Fibroblast of peridontal ligament (primary cell): ENCODE measurements at regions not wholly inside any gene's neighbourhood (a gene's known extent, or its start where the extent isn't known, plus 50 kb on each side); places are given as distances from the start of the nearest gene placed in this dataset.

Experiments used
- DNase-seq: peaks from one replicate; pipeline ENCODE4 v3.0.0-alpha.2; 2010; ENCODE audit errors: extremely low read depth

GRCh38 chr5:173764332-173765028 is 123.7 kb upstream of the CPEB4 start:
- DNase-seq, result peak; percentile 93

GRCh38 chr5:173765029-173765644 is 123.0 kb upstream of the CPEB4 start:
- no peak for DNase-seq

DNA sequence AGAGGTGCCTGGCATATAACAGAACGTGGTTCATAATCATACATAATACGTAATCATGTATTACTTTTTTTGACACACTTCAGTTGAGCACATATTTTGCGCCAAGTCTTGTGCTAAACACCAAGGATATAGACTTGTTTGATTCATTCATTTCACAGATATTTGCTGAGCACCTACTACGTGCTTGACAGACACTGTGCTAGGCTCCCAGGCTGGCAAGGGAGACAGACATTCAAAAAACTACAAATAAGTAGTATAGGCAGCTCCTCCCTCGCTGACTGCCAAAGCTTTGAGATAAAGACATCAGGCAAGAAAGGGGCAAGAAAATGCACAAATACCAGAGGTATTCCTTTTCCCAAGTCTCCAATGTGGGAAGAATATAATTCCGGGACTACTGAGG is 122.5 kb upstream of the CPEB4 start:
- no peak for DNase-seq

DNA sequence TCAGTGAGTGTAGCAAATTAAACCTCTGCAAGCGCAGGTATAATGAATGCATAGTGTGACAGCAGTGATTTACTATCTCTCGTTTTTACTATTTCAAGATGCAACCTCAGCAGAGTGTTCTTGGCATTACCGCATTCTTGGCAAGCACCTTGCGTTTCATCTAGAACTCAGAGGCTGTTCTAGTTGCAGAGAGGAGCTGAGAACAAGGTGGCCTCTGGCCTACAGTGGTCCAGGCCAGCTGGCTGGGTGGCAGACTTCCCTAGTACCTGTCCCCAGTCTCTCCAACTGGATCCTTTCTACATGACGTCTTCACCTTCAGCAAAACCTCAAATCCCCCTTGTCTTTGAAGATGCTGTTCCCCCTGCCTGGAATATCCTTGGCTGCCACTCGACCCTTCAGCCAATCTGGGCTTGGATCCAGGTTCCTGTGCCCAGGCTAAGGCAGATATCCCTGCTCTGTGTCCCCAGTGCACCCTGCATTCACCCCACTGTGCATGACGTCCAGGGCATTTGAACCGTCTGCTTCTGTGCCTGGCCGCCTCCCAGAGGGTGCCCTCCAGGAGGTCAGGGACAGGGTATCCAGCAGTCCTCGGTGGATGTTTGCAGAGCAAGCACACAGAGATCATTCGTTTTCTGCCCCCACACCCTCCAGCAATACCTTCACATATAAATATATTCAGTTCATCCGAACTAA is 120.4 kb upstream of the CPEB4 start:
- no peak for DNase-seq

- no peak for DNase-seq
Observed at GRCh38 chr5:173768267-173768806, 119.8 kb upstream of the CPEB4 start.

- no peak for DNase-seq
Observed at GRCh38 chr5:173768891-173769290, 119.3 kb upstream of the CPEB4 start.

- DNase-seq, result no peak
Observed at GRCh38 chr5:173770637-173771036, 117.5 kb upstream of the CPEB4 start.

DNA sequence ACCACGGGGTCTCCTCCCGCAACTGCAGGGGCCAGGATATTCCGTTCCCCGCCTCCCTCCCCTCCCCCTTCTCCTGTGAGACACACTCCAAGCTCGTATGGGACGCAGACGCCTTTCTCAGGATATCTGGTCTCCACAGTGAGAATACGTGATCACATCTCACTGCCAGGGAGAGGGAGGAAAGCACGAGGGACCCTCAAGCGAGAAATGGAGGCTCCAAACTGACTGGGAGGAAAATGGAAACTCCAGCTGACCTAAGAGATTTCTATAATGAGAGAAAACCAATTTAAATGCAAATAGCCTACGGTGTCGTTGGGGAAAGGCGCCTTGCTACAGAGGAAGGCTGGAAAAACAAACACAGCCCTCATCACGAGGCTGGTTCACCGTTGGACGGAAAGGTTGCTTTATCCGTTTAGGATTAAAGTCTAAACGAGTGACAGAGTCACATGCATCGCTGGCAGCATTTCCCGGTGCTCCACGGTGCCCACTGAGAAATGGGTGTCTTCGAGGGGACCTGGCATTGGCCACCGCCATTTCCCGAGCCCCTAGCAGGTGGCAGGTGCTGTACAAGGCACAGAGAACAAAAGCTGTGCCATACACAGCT is 116.9 kb upstream of the CPEB4 start:
- no peak for DNase-seq

GRCh38 chr5:173771725-173772383 is 116.3 kb upstream of the CPEB4 start:
- DNase-seq, result no peak

DNA sequence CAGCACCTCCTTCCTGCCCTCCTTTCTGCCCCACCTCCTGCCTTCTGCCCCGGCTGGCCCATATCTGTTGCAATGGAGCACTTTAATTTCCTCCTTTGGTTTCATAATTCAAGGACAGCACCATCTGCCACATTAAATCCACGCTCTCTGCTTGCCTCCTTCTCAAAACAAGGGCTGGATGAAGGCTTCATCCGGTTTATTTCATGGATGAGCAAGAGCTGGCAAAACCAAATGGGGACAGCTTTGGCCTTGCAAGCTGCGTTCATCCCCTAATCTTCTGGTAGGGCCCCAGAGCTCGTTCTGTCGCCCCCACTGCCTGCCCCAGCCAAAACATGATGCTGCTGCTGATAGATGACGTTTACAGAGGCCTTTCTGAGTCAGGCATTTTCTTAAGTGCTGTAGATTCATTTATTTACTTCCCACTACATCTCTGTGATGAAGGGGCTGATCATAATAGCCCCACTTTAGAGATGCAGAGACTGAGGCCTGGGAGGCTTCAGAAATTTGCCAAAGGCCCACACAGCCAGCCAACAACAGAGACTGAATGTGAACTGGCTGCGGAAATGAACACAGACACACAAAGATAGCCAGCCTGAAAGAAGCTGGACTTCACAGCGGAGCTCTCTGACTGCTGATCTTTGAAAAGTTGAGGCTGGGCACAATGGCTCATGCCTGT is 115.6 kb upstream of the CPEB4 start:
- no peak for DNase-seq

GRCh38 chr5:173774271-173774761 is 113.8 kb upstream of the CPEB4 start:
- no peak for DNase-seq

GRCh38 chr5:173775261-173776197 is 112.6 kb upstream of the CPEB4 start:
- no peak for DNase-seq

DNA sequence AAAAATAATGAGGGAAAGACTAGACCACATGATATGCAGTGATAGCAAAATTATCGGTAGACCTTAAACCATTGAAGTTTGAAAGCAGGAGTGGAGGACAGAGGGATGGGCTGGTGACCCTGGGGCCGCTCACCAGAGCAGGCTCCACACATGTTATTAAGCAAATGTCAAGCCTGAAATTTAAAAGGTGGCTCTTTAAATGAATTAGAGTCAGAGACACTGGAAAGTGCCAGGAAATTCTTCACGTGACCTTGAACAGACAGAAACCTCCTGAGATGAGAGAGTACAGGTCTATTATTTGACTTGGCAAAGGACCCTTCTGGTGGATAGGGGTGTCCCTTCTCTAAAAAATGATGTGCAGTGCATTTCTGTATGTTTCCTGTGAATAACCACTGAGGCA is 111.0 kb upstream of the CPEB4 start:
- no peak for DNase-seq

GRCh38 chr5:173777674-173778073 is 110.5 kb upstream of the CPEB4 start:
- DNase-seq, result no peak

- no peak for DNase-seq
Observed at GRCh38 chr5:173778152-173778782, 109.9 kb upstream of the CPEB4 start.

- DNase-seq, result no peak
Observed at GRCh38 chr5:173778784-173779304, 109.3 kb upstream of the CPEB4 start.

GRCh38 chr5:173780235-173781234 is 107.6 kb upstream of the CPEB4 start:
- DNase-seq, result no peak

DNA sequence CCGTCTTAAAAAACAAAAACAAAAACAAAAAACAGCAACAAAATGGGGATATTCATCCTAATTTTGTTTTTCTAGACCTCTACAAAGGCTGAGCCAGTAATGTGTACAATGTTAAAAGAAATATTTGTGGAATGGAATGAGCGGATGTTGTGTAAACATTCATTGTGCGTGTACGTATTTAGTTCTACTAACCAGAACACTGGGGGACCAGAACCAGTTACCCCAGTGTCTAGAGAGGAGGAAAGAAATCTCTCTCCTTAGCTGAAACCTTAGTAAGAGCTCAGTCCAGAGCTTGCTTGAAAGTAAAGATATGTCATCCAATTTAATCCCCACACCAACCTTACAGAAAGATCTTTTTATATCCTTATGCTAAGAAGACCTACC is 106.7 kb upstream of the CPEB4 start:
- DNase-seq, result peak; percentile 73
